ENCODE measurements at regions not wholly inside any gene's neighbourhood (a gene's known extent, or its start where the extent isn't known, plus 50 kb on each side); places are given as distances from the start of the nearest gene placed in this dataset.

DNA sequence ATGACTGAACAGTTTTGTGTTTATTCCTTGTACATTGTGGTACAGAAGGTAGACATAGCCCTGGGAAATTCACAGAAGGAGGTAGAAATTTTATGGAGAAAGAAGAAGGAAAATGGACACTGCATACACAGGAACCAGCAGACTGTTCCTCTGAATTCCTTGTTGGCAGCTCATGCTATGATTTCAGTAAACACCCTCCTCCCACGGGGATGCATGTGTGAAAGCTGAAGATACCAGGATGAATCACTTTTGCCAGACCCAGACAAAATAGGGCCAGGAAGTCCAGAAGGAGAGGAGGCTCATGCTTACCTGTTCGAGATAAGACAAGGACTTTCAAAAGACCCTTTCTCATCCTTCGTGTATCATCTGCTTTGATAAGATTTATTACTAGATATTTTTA is 110.3 kb upstream of the GGTLC1 start:
- no peak for DNase-seq (ENCODE audit: extremely low read depth, low read depth)
- TF ChIP-seq, protein P1, sequence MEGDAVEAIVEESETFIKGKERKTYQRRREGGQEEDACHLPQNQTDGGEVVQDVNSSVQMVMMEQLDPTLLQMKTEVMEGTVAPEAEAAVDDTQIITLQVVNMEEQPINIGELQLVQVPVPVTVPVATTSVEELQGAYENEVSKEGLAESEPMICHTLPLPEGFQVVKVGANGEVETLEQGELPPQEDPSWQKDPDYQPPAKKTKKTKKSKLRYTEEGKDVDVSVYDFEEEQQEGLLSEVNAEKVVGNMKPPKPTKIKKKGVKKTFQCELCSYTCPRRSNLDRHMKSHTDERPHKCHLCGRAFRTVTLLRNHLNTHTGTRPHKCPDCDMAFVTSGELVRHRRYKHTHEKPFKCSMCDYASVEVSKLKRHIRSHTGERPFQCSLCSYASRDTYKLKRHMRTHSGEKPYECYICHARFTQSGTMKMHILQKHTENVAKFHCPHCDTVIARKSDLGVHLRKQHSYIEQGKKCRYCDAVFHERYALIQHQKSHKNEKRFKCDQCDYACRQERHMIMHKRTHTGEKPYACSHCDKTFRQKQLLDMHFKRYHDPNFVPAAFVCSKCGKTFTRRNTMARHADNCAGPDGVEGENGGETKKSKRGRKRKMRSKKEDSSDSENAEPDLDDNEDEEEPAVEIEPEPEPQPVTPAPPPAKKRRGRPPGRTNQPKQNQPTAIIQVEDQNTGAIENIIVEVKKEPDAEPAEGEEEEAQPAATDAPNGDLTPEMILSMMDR (IDR thresholded peaks at IDR 0.05; ENCODE audit: low read depth, low read length, missing control alignments), result no peak
- H3K4me3 ChIP-seq (replicated peaks; ENCODE audit: low read depth, low read length), result no peak overlapping the region

DNA sequence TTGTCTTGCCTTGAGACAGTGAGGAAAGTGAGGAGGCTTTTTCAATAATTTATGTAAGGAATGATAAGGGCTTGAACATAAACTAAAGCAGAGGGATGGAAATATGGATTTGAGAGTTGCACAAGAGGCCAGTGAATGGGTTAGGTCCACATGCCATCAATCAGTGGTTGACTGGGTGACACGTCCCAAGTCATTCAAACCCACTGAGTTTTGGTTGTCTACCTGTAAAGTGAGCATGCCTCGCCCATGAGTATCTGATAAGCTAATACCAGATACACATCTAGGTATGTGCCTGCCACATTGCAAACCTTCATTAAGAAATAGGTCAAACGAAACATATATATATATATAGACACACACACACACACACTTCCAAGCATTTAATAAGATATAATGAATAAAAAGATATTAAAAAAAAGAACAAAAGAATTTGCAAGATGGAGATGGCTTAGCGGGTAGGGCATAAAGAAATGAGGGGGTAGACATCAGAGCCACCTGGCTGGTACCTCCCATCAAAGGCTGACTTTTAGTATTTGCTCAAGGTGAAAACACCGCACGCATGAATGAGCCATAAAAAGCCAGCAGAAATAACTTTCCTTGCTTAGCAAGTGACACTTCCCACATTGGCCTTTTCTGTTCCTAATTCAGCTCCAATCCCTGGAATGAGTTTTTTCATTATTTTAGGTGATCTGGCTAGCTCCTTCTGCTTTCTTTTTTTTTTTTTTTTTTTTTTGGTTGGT is 109.1 kb upstream of the GGTLC1 start:
- TF ChIP-seq, protein P1 (IDR thresholded peaks at IDR 0.05; ENCODE audit: low read depth, low read length, missing control alignments), result no peak
- H3K4me3 ChIP-seq (replicated peaks; ENCODE audit: low read depth, low read length), result no peak overlapping the region
- no peak for DNase-seq (ENCODE audit: extremely low read depth, low read depth)

DNA sequence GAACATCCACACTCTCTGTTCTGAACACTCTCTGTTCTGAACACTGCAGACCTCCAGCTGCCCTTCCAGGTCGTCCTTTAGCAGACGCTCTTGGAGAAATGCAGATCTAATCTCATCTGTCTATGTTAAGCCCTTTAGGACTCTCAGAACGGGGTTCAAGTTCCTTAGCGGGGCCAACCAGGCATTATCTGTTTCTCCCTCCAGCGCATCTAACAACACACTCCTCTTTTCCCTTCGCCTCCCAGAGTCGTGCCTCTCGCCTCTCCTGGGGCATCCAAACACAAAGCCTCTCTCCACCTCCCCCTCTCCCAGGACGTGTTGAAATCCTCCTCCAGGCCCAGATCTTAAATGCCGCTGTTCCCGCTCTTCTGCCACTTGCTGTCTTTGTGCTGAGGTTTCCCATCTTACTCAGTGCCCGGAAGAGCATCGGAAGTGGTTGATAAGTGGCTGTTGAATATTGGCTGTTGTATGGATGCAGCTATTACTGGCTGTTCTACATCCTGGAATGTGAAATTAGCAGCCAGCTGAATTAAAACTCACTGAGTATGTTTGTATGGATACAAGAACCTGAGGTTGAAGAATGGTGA is 108.4 kb upstream of the GGTLC1 start:
- H3K4me3 ChIP-seq (replicated peaks; ENCODE audit: low read depth, low read length), result no peak overlapping the region
- DNase-seq (ENCODE audit: extremely low read depth, low read depth), result no peak
- TF ChIP-seq, protein P1 (IDR thresholded peaks at IDR 0.05; ENCODE audit: low read depth, low read length, missing control alignments), result no peak

DNA sequence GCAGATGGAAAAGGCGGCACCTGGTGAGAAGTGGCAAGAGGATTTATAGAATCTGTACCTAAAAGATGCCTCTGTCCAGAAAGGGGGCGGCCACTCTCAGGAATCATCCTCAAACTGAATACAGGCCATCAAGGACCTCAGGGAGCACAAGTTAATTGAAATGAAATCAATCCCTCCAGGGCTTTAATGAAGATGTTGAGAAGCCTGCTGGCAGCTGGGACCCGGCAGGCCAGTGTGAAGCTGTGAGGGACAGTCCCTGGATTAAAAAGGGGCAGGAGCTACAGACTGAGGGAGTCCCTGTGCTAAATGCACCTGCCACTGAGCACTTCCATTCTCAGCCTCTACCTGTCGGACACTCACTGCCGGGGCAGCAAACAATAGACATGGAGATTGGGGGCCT is 107.7 kb upstream of the GGTLC1 start:
- no peak for DNase-seq (ENCODE audit: extremely low read depth, low read depth)
- H3K4me3 ChIP-seq (replicated peaks; ENCODE audit: low read depth, low read length), result no peak overlapping the region
- TF ChIP-seq, protein P1 (IDR thresholded peaks at IDR 0.05; ENCODE audit: low read depth, low read length, missing control alignments), result no peak

DNA sequence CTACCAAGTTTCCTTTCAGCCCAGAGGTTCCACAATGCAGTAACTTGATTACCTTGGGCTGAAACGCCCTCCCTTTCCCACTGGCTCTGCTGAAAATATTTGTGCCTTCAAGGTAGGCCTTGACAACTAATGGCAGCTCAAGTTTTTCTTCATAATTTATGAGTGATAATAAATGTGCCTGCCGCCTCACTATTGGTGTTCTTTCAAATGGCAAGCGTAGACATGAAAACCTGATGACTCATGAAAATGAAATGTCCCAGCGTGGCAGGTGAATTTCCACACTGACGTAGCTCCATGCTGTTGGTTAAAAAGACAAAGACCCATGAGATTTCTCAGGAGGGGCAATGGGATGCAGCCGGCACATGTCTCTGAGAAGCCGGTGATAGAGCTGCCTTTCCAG is 107.2 kb upstream of the GGTLC1 start:
- DNase-seq (ENCODE audit: extremely low read depth, low read depth), result no peak
- TF ChIP-seq, protein P1 (IDR thresholded peaks at IDR 0.05; ENCODE audit: low read depth, low read length, missing control alignments), result no peak
- no peak overlapping the region for H3K4me3 ChIP-seq (replicated peaks; ENCODE audit: low read depth, low read length)

DNA sequence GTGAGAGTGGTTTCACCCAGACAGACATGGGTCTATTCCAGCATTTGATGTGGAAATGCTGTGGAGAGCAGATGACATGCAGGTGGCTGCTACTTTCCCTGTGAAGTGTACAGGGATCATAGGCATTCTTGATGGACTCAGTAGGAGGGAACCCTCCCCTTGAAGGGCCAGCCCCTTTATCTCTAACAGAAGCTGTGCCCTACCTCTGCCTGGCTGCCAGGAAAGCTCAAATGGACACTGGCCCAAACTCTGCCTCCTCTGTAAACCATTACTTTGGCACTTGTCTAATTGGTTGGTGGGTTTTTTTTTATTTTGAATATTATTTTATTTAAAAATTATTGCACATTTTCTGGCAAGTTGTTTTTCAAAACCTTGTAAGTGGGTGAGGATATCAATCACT is 106.7 kb upstream of the GGTLC1 start:
- TF ChIP-seq, protein P1 (IDR thresholded peaks at IDR 0.05; ENCODE audit: low read depth, low read length, missing control alignments), result no peak
- H3K4me3 ChIP-seq (replicated peaks; ENCODE audit: low read depth, low read length), result no peak overlapping the region
- DNase-seq (ENCODE audit: extremely low read depth, low read depth), result no peak
